Duodenal mucosa (tissue), 2 donors: ENCODE measurements at regions not wholly inside any gene's neighbourhood (a gene's known extent, or its start where the extent isn't known, plus 50 kb on each side); places are given as distances from the start of the nearest gene placed in this dataset.

Experiments used
- H3K27ac ChIP-seq: one replicate; pipeline ENCODE4 v1.7.0; 2013; ENCODE audit warnings: low read depth, low read length
- H3K27me3 ChIP-seq, 2 donors: one replicate each; pipeline ENCODE4 v1.7.0; 2013; ENCODE audit warnings: low read length in 2 of 2, control low read depth in 1 of 2; ENCODE audit not compliant: insufficient read depth in 2 of 2, control insufficient read depth in 1 of 2
- H3K36me3 ChIP-seq, 2 donors: one replicate each; pipeline ENCODE4 v1.7.0; 2013; ENCODE audit warnings: low read length in 2 of 2, control low read depth in 1 of 2; ENCODE audit not compliant: insufficient read depth in 2 of 2, control insufficient read depth in 1 of 2
- H3K4me1 ChIP-seq, 2 donors: one replicate each; pipeline ENCODE4 v1.7.0; 2013; ENCODE audit warnings: low read length in 2 of 2, control low read depth in 1 of 2; ENCODE audit not compliant: insufficient read depth in 2 of 2, control insufficient read depth in 1 of 2
- H3K4me3 ChIP-seq, 2 donors: one replicate each; pipeline ENCODE4 v1.7.0; 2013; ENCODE audit warnings: low read length in 2 of 2, low read depth in 1 of 2
- H3K9ac ChIP-seq, 2 donors: one replicate each; pipeline ENCODE4 v1.7.0; 2013; ENCODE audit warnings: low read length in 2 of 2, low read depth in 1 of 2
- H3K9me3 ChIP-seq, 2 donors: one replicate each; pipeline ENCODE4 v1.7.0; 2013; ENCODE audit warnings: low read length in 2 of 2, control low read depth in 1 of 2; ENCODE audit not compliant: control insufficient read depth in 1 of 2

GRCh38 chr3:68271145-68271544, 616.7 kb upstream of the SUCLG2 start:
- no peaks in the 10 kb centered on the region for H3K4me1 ChIP-seq

DNA sequence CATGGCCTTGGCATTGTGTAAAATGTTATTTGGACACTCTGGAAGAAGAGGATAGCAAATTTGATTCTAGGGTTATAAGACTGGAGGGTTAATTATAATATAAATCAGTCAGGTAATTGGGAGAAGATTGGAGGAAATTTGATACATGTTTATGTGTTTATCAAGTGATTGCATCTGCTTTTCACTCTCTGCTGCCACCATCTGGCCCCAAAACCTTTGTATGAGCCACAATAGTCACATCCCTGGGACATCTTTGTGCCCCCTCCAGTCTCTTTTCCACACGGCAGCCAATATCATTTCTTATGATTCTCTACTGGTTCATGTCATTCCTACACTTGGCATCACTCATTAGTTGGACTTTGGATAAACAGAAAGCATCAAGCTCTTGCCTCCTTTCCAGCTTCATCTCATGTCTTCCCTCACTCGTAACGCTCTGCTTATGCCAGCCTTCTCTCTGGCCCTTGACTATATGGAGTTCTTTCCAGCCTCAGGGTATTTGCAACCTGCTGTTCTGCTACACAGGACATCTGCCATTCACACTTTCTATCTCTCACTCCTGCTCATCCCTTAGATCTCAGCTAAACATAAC, 602.3 kb upstream of the SUCLG2 start:
- Histone ChIP-seq H3K9ac (no peak overlapping the region), H3K4me3 (no peak overlapping the region), H3K27me3 (no peaks in the 10 kb centered on the region), H3K4me1 (no peaks in the 10 kb centered on the region), H3K27ac (no peak overlapping the region), H3K36me3 (no peaks in the 10 kb centered on the region), H3K9me3 (no peaks in the 10 kb centered on the region)

More at GRCh38 chr3:68271145-68271544, 616.7 kb upstream of the SUCLG2 start:
- no peaks in the 10 kb centered on the region for H3K36me3 ChIP-seq
- no peaks in the 10 kb centered on the region for H3K9me3 ChIP-seq
- no peak overlapping the region for H3K4me3 ChIP-seq
- H3K27me3 ChIP-seq = no peaks in the 10 kb centered on the region
- H3K9ac ChIP-seq = no peak overlapping the region
- H3K27ac ChIP-seq = no peak overlapping the region

GRCh38 chr3:68249265-68249664, 594.9 kb upstream of the SUCLG2 start:
- Histone ChIP-seq H3K27me3 (no peaks in the 10 kb centered on the region), H3K9me3 (no peaks in the 10 kb centered on the region), H3K9ac (no peak overlapping the region), H3K36me3 (no peaks in the 10 kb centered on the region), H3K4me3 (no peak overlapping the region), H3K27ac (no peak overlapping the region), H3K4me1 (no peaks in the 10 kb centered on the region)

DNA sequence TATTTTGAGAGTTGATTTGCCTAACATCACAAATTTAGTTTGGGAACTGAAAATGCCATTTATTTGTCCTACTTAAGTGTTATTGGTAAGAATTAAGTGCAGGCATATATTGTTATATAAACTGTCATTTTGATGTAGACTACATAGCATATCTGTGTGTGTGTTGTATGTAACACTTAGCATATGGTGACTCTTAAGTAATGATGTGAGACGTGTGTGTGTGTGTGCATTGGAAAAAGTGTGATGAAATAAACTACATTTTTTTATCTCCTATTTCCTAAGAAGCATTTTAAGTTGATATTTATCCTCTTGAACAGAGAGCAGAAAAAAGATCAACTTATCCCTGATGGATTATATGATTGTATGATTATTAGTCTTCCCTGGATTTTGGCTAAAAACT, 588.2 kb upstream of the SUCLG2 start:
- Histone ChIP-seq H3K27ac (no peak overlapping the region), H3K4me1 (no peaks in the 10 kb centered on the region), H3K27me3 (no peaks in the 10 kb centered on the region)

GRCh38 chr3:68239542-68239941, 585.1 kb upstream of the SUCLG2 start:
- Histone ChIP-seq H3K4me3 (no peak overlapping the region), H3K27me3 (no peaks in the 10 kb centered on the region), H3K36me3 (no peaks in the 10 kb centered on the region), H3K9ac (no peak overlapping the region), H3K9me3 (no peaks in the 10 kb centered on the region), H3K27ac (no peak overlapping the region), H3K4me1 (no peaks in the 10 kb centered on the region)

More for the DNA sequence above, 588.2 kb upstream of the SUCLG2 start:
- Histone ChIP-seq H3K9me3 (no peaks in the 10 kb centered on the region), H3K9ac (no peak overlapping the region), H3K36me3 (no peaks in the 10 kb centered on the region), H3K4me3 (no peak overlapping the region)

DNA sequence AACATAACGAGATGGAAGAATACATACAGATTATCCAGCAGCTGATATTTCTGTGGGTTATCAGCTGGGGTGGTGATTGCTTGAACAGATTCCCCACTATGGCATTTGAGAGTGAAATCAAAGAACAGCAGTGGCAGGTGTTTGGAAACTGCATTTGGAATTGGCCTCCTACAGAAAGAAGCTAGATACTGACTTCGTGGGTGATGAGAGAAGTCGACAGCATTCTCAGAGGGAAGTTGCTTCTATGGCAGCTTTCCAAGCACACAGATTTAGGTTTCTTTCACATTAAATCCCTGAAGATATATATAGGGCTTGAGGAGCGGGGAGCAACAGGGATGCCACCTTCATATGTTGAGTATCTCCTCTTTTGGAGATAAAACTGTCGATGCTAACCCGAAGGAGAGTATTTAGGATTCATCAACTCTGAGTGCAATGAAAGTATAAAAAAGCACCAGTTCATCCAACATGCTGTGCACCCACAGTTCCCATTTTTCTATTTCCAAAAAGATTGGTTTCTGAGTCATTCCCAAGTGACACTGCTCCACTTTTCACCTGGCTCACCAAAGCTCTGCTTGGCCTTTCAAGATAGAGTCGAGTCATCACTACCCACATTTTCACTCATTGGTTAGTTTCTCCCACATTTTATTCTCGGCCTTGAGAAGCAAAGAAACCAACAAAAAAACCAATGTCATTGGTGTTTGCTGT, 579.8 kb upstream of the SUCLG2 start:
- Histone ChIP-seq H3K4me1 (no peaks in the 10 kb centered on the region), H3K4me3 (no peak overlapping the region), H3K9me3 (no peaks in the 10 kb centered on the region), H3K9ac (no peak overlapping the region), H3K27me3 (no peaks in the 10 kb centered on the region), H3K27ac (no peak overlapping the region), H3K36me3 (no peaks in the 10 kb centered on the region)

DNA sequence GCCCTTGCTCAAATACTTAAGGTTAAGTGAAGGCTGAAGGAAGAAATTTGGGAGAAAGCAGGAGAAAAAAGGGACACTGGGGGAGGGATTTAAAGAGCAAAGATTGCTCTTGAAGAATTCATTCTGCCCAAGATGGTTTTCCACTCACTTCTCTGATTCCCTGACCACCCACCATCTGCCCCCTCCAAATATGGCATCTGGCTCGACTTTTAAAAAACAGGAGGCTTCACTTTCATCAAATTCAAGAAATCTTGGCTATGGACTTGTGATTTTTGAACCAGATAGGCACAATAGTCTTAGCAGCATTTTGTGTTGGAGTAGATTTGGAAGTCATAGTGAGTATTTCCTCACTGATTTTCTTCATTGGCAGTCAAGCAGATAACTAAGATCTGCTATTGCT, 574.4 kb upstream of the SUCLG2 start:
- Histone ChIP-seq H3K27ac (no peak overlapping the region), H3K4me1 (no peaks in the 10 kb centered on the region), H3K9me3 (no peaks in the 10 kb centered on the region), H3K36me3 (no peaks in the 10 kb centered on the region), H3K27me3 (no peaks in the 10 kb centered on the region), H3K4me3 (no peak overlapping the region), H3K9ac (no peak overlapping the region)

DNA sequence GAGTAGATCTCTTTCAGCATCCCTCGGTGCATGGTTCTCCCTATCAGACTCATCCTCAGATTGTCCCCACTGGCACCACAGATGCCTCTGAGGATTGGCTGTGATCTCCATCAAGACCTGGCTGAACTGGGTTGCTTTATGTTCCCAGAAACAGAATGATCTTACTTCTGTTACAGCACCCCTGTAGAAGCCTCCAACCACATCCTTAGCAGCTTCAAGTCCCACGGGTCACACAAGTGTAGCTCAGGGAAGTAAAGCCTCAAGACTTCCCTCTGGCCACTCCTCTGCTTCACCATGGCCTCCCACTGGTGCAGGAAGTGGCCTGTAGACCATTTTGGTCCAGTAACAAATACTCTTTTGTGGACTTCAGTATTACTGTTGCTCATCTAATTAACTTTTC, 566.4 kb upstream of the SUCLG2 start:
- Histone ChIP-seq H3K27me3 (no peaks in the 10 kb centered on the region), H3K9ac (no peak overlapping the region), H3K27ac (no peak overlapping the region), H3K4me3 (no peak overlapping the region), H3K9me3 (no peaks in the 10 kb centered on the region), H3K4me1 (no peaks in the 10 kb centered on the region), H3K36me3 (no peaks in the 10 kb centered on the region)

- no peak overlapping the region for H3K4me3 ChIP-seq
- H3K4me1 ChIP-seq = no peaks in the 10 kb centered on the region
- no peak overlapping the region for H3K9ac ChIP-seq
- H3K27me3 ChIP-seq = no peaks in the 10 kb centered on the region
- no peaks in the 10 kb centered on the region for H3K9me3 ChIP-seq
- no peaks in the 10 kb centered on the region for H3K36me3 ChIP-seq
- no peak overlapping the region for H3K27ac ChIP-seq
These were observed 557.2 kb upstream of the SUCLG2 start for GRCh38 chr3:68211637-68212036.

- Histone ChIP-seq H3K27me3 (no peaks in the 10 kb centered on the region), H3K4me1 (no peaks in the 10 kb centered on the region), H3K4me3 (no peak overlapping the region), H3K36me3 (no peaks in the 10 kb centered on the region), H3K9me3 (no peaks in the 10 kb centered on the region), H3K27ac (no peak overlapping the region), H3K9ac (no peak overlapping the region)
These were observed 556.2 kb upstream of the SUCLG2 start for GRCh38 chr3:68210635-68211034.
